Karpas-422 (cell line): ENCODE measurements at regions not wholly inside any gene's neighbourhood (a gene's known extent, or its start where the extent isn't known, plus 50 kb on each side); places are given as distances from the start of the nearest gene placed in this dataset.
"Not testable (repeated sequence)": the region's sequence is repeated elsewhere in the genome, so short reads cannot be mapped to it uniquely, and the experiment has no call there.

Source experiments
- DNase-seq: peaks from one replicate; pipeline ENCODE4 v3.0.0-alpha.2; 2015
- H2AFZ ChIP-seq: fragments of 200-600 bp; sonication (generic); 2 replicates; pipeline ENCODE4 v1.6.1; 2014; ENCODE audit warnings: antibody characterized with exemption, low read length, mixed read lengths
- H3K27ac ChIP-seq: fragments of 200-600 bp; sonication (generic); 2 replicates; pipeline ENCODE4 v1.5.1; 2014; ENCODE audit warnings: mild to moderate bottlenecking, low read length, moderate library complexity
- H3K27me3 ChIP-seq: fragments of 200-600 bp; sonication (generic); 2 replicates; pipeline ENCODE4 v1.6.1; 2014; ENCODE audit warnings: low read length, mixed read lengths
- H3K36me3 ChIP-seq: fragments of 200-600 bp; sonication (generic); 2 replicates; pipeline ENCODE4 v1.6.1; 2014; ENCODE audit warnings: low read length, mixed read lengths; ENCODE audit not compliant: insufficient read depth
- H3K4me1 ChIP-seq: fragments of 200-600 bp; sonication (generic); 2 replicates; pipeline ENCODE4 v1.6.1; 2014; ENCODE audit warnings: mild to moderate bottlenecking, low read length, mixed read lengths
- H3K4me2 ChIP-seq: fragments of 200-600 bp; sonication (generic); 2 replicates; pipeline ENCODE4 v1.6.1; 2014; ENCODE audit warnings: low read length, low read depth, mild to moderate bottlenecking; ENCODE audit not compliant: poor library complexity, severe bottlenecking
- H3K4me3 ChIP-seq: fragments of 200-600 bp; sonication (generic); 2 replicates; pipeline ENCODE4 v1.5.1; 2014; ENCODE audit warnings: mild to moderate bottlenecking, antibody characterized with exemption, low read length, mixed read lengths
- H3K79me2 ChIP-seq: fragments of 200-600 bp; sonication (generic); 2 replicates; pipeline ENCODE4 v1.6.1; 2014; ENCODE audit warnings: mild to moderate bottlenecking, low read length, mixed read lengths
- H3K9ac ChIP-seq: fragments of 200-600 bp; sonication (generic); 2 replicates; pipeline ENCODE4 v1.6.0; 2014; ENCODE audit warnings: low read length
- H3K9me2 ChIP-seq: fragments of 200-600 bp; sonication (generic), shearing (Covaris generic); replicated peaks from 2 replicates; pipeline ENCODE4 v1.6.0; 2014; ENCODE audit warnings: mild to moderate bottlenecking, low read length, moderate library complexity; ENCODE audit not compliant: insufficient read depth
- H3K9me3 ChIP-seq: fragments of 300-700, 200-600 bp; sonication (generic); 2 replicates; pipeline ENCODE4 v1.6.1; 2014; ENCODE audit warnings: low read length, mixed read lengths
- H4K20me1 ChIP-seq: fragments of 200-600 bp; sonication (generic); 2 replicates; pipeline ENCODE4 v1.6.1; 2014; ENCODE audit warnings: mild to moderate bottlenecking, antibody characterized with exemption, low read length, low read depth; ENCODE audit not compliant: insufficient read depth

DNA sequence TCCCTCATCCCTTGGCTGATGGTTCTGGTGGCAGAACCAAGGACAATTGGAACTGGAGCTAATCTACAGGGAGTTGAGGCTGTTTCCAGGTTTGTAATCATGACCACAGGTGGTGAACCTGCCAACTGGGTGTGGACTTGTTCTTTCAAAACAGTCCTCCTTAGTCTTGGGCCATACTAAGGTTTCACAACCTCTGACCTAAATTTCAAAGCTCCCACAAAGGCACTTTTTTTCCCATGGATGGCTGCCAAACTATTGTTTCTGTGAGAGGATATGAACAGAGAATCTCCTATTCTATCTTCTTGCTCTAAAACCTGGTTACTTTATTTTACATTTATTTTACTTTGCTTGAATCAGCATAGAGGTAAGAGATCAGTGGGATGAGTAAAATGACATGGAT lies 106.5 kb upstream of the IZUMO3 start:
- H3K36me3 ChIP-seq: no peaks in the 10 kb centered on the region
- H3K79me2 ChIP-seq: no peaks in the 10 kb centered on the region
- H3K4me3 ChIP-seq: no peak overlapping the region
- H3K27me3 ChIP-seq: no peaks in the 10 kb centered on the region
- H3K9ac ChIP-seq: no peak overlapping the region
- H3K4me1 ChIP-seq: no peaks in the 10 kb centered on the region
- DNase-seq: no peak
- H3K4me2 ChIP-seq: no peak overlapping the region
- H3K27ac ChIP-seq: no peak overlapping the region
- no peaks in the 10 kb centered on the region for H4K20me1 ChIP-seq
- H3K9me2 ChIP-seq: no peaks in the 10 kb centered on the region
- H2AFZ ChIP-seq: no peak overlapping the region
- H3K9me3 ChIP-seq: peaks cover 20% of the 10 kb centered on the region

GRCh38 chr9:24628809-24629208 lies 83.1 kb upstream of the IZUMO3 start:
- not testable (repeated sequence) for H3K4me2 ChIP-seq, H3K27ac ChIP-seq, H3K36me3 ChIP-seq, H4K20me1 ChIP-seq, H3K27me3 ChIP-seq, H3K79me2 ChIP-seq, H3K9ac ChIP-seq, H2AFZ ChIP-seq, H3K4me1 ChIP-seq, H3K9me2 ChIP-seq, DNase-seq, H3K4me3 ChIP-seq
- peaks cover 22% of the 10 kb centered on the region for H3K9me3 ChIP-seq

DNA sequence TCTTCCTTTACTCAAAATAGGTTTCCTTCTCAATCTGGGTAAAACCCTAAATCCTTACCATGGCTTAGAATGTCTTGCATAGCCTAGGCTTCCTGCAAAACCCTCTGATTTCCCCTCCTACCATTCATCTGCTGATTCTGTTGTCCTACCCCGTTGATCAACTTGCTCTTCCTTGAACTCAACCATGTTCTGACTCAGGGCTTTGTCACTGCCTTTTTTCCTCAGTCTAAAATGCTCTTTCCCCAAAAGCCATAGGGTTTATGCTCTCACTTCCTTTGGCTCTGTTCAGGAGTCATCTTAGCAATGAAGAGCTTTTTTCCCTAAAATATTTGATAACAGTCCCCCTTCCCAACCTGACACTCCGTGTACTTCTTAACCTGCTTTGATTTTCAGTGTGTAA lies 79.4 kb upstream of the IZUMO3 start:
- DNase-seq: no peak
- no peak overlapping the region for H3K4me2 ChIP-seq
- H3K9me3 ChIP-seq: peaks cover 31% of the 10 kb centered on the region
- H3K36me3 ChIP-seq: no peaks in the 10 kb centered on the region
- H3K9ac ChIP-seq: no peak overlapping the region
- no peaks in the 10 kb centered on the region for H3K27me3 ChIP-seq
- H3K27ac ChIP-seq: no peak overlapping the region
- H2AFZ ChIP-seq: no peak overlapping the region
- H3K4me3 ChIP-seq: no peak overlapping the region
- H4K20me1 ChIP-seq: no peaks in the 10 kb centered on the region
- H3K4me1 ChIP-seq: no peaks in the 10 kb centered on the region
- H3K9me2 ChIP-seq: no peaks in the 10 kb centered on the region
- H3K79me2 ChIP-seq: no peaks in the 10 kb centered on the region

- Histone ChIP-seq H3K4me2 (no peak overlapping the region), H4K20me1 (no peaks in the 10 kb centered on the region), H2AFZ (no peak overlapping the region), H3K36me3 (no peaks in the 10 kb centered on the region), H3K9me2 (no peaks in the 10 kb centered on the region), H3K27me3 (no peaks in the 10 kb centered on the region), H3K4me3 (no peak overlapping the region), H3K27ac (no peak overlapping the region), H3K9me3 (peaks cover 32% of the 10 kb centered on the region), H3K9ac (no peak overlapping the region), H3K79me2 (no peaks in the 10 kb centered on the region), H3K4me1 (no peaks in the 10 kb centered on the region)
- no peak for DNase-seq
These were observed 78.8 kb upstream of the IZUMO3 start for GRCh38 chr9:24624481-24624880.

DNA sequence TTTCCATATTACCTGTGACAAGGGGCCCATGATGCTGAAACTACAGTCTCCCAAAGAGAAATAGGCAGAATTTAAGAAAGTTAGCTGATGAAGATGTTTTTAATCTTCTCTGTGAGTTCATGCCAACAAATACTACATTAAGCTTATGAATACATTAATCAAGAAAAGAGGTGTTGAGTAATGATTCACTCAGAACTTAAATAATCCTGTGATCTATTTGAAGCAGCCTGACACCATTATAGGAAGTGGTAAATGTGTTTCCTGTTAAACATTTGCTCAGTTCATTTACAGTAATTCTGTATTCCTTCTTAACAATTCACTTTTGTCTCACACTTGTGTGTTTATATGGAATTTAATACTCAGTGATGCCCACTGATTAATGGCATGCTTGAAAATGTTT lies 75.0 kb upstream of the IZUMO3 start:
- Histone ChIP-seq H3K9me3 (peaks cover 26% of the 10 kb centered on the region; the same call in 1 of the 2 replicates), H3K4me2 (no peak overlapping the region), H3K9ac (no peak overlapping the region)

GRCh38 chr9:24616863-24617262 lies 71.2 kb upstream of the IZUMO3 start:
- Histone ChIP-seq H3K9me3 (peaks cover 12% of the 10 kb centered on the region; the same call in 1 of the 2 replicates), H3K79me2 (no peaks in the 10 kb centered on the region), H4K20me1 (no peaks in the 10 kb centered on the region), H3K9ac (no peak overlapping the region), H3K27me3 (no peaks in the 10 kb centered on the region), H3K4me2 (no peak overlapping the region), H3K9me2 (no peaks in the 10 kb centered on the region), H3K36me3 (no peaks in the 10 kb centered on the region), H3K4me1 (no peaks in the 10 kb centered on the region), H2AFZ (no peak overlapping the region), H3K27ac (no peak overlapping the region), H3K4me3 (no peak overlapping the region)
- no peak for DNase-seq

More for the DNA sequence above, 75.0 kb upstream of the IZUMO3 start:
- Histone ChIP-seq H3K4me1 (no peaks in the 10 kb centered on the region), H3K9me2 (no peaks in the 10 kb centered on the region), H4K20me1 (no peaks in the 10 kb centered on the region), H3K36me3 (no peaks in the 10 kb centered on the region), H3K27me3 (no peaks in the 10 kb centered on the region), H3K4me3 (no peak overlapping the region), H3K79me2 (no peaks in the 10 kb centered on the region), H2AFZ (no peak overlapping the region), H3K27ac (no peak overlapping the region)
- DNase-seq: no peak

GRCh38 chr9:24614070-24614469 lies 68.4 kb upstream of the IZUMO3 start:
- Histone ChIP-seq H3K36me3 (no peaks in the 10 kb centered on the region), H3K4me1 (no peaks in the 10 kb centered on the region), H3K4me3 (no peak overlapping the region), H3K9me3 (peaks cover 16% of the 10 kb centered on the region; the same call in 1 of the 2 replicates), H3K79me2 (no peaks in the 10 kb centered on the region), H4K20me1 (no peaks in the 10 kb centered on the region), H3K27me3 (no peaks in the 10 kb centered on the region), H2AFZ (no peak overlapping the region), H3K27ac (no peak overlapping the region), H3K9ac (no peak overlapping the region), H3K4me2 (no peak overlapping the region), H3K9me2 (no peaks in the 10 kb centered on the region; the same call in 1 of the 2 replicates)
- DNase-seq: no peak

- Histone ChIP-seq H3K9ac (no peak overlapping the region), H4K20me1 (no peaks in the 10 kb centered on the region), H3K9me3 (peaks cover 31% of the 10 kb centered on the region; the same call in 1 of the 2 replicates), H3K4me3 (no peak overlapping the region), H3K27me3 (no peaks in the 10 kb centered on the region), H3K9me2 (no peaks in the 10 kb centered on the region; the same call in 1 of the 2 replicates), H2AFZ (no peak overlapping the region), H3K4me2 (no peak overlapping the region), H3K79me2 (no peaks in the 10 kb centered on the region), H3K4me1 (no peaks in the 10 kb centered on the region), H3K36me3 (no peaks in the 10 kb centered on the region), H3K27ac (no peak overlapping the region)
- no peak for DNase-seq
These were observed 62.9 kb upstream of the IZUMO3 start for GRCh38 chr9:24608599-24608998.
